ENCODE measurements at regions not wholly inside any gene's neighbourhood (a gene's known extent, or its start where the extent isn't known, plus 50 kb on each side); places are given as distances from the start of the nearest gene placed in this dataset.

DNA sequence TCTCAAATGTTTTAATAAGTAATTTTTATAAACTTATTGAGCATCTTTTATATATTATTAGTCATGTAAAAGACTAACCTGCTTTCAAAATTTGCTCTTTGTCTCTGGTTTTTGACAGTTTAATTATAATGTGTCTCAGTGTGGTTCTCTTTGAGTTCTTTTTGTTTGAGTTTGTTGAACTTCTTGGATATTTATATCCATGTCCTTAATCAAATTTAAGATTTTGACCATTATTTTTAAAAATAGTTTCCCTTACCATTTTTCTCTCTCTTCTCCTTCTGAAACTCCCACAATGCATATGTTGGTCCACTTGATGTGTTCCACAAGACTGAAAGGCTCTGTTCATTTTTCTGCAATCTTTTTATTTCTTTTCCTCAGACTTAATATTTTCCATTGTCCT lies 366.1 kb upstream of the GOLIM4 start:
- no peak for TF ChIP-seq CTCF (IDR thresholded peaks at IDR 0.05)
- no peak for TF ChIP-seq POLR2A (IDR thresholded peaks at IDR 0.05)
